Skeletal muscle satellite cell (primary cell): ENCODE measurements at regions not wholly inside any gene's neighbourhood (a gene's known extent, or its start where the extent isn't known, plus 50 kb on each side); places are given as distances from the start of the nearest gene placed in this dataset.

Experiments used
- H3K27me3 ChIP-seq: 2 replicates; pipeline ENCODE4 v1.7.0; 2013; ENCODE audit warnings: low read length; ENCODE audit not compliant: control insufficient read depth, insufficient read depth
- H3K36me3 ChIP-seq: 2 replicates; pipeline ENCODE4 v1.7.0; 2013; ENCODE audit warnings: mild to moderate bottlenecking, control low read depth, low read length; ENCODE audit not compliant: insufficient read depth
- H3K4me1 ChIP-seq: 2 replicates; pipeline ENCODE4 v1.7.0; 2013; ENCODE audit warnings: low read length; ENCODE audit not compliant: control insufficient read depth, insufficient read depth
- H3K4me2 ChIP-seq: 2 replicates; pipeline ENCODE4 v1.7.0; 2013; ENCODE audit warnings: mild to moderate bottlenecking, low read length
- H3K4me3 ChIP-seq: 2 replicates; pipeline ENCODE4 v1.7.0; 2013; ENCODE audit warnings: low read length
- H3K9ac ChIP-seq: 2 replicates; pipeline ENCODE4 v1.7.0; 2013; ENCODE audit warnings: mild to moderate bottlenecking, low read depth, low read length, moderate library complexity
- H3K9me3 ChIP-seq: replicated peaks from 2 replicates; pipeline ENCODE4 v1.7.0; 2013; ENCODE audit warnings: mild to moderate bottlenecking, control low read depth, low read length

- no peak overlapping the region for H3K4me3 ChIP-seq
- H3K9me3 ChIP-seq = peaks cover 33% of the 10 kb centered on the region
- H3K36me3 ChIP-seq = no peaks in the 10 kb centered on the region
- H3K4me2 ChIP-seq = no peak overlapping the region
- no peaks in the 10 kb centered on the region for H3K27me3 ChIP-seq
- H3K9ac ChIP-seq = no peak overlapping the region
- no peaks in the 10 kb centered on the region for H3K4me1 ChIP-seq
These were observed 938.4 kb downstream of the BRD1 start for GRCh38 chr22:48889209-48889830.

GRCh38 chr22:48888466-48889208, 939.0 kb downstream of the BRD1 start:
- no peak overlapping the region for H3K4me3 ChIP-seq

GRCh38 chr22:48887394-48888332, 940.0 kb downstream of the BRD1 start:
- Histone ChIP-seq H3K9me3 (peaks cover 34% of the 10 kb centered on the region), H3K36me3 (no peaks in the 10 kb centered on the region), H3K9ac (no peak overlapping the region)

More at GRCh38 chr22:48888466-48889208, 939.0 kb downstream of the BRD1 start:
- H3K4me2 ChIP-seq = no peak overlapping the region
- peaks cover 35% of the 10 kb centered on the region for H3K9me3 ChIP-seq
- no peaks in the 10 kb centered on the region for H3K4me1 ChIP-seq
- no peaks in the 10 kb centered on the region for H3K36me3 ChIP-seq
- H3K9ac ChIP-seq = no peak overlapping the region
- H3K27me3 ChIP-seq = no peaks in the 10 kb centered on the region

GRCh38 chr22:48886604-48887393, 940.9 kb downstream of the BRD1 start:
- Histone ChIP-seq H3K9ac (no peak overlapping the region), H3K9me3 (peaks cover 30% of the 10 kb centered on the region), H3K4me3 (no peak overlapping the region), H3K4me2 (no peak overlapping the region), H3K27me3 (no peaks in the 10 kb centered on the region), H3K36me3 (no peaks in the 10 kb centered on the region), H3K4me1 (no peaks in the 10 kb centered on the region)

More at GRCh38 chr22:48887394-48888332, 940.0 kb downstream of the BRD1 start:
- H3K4me3 ChIP-seq = no peak overlapping the region
- no peaks in the 10 kb centered on the region for H3K27me3 ChIP-seq
- no peaks in the 10 kb centered on the region for H3K4me1 ChIP-seq
- no peak overlapping the region for H3K4me2 ChIP-seq

- H3K4me2 ChIP-seq = no peak overlapping the region
- no peak overlapping the region for H3K9ac ChIP-seq
- no peaks in the 10 kb centered on the region for H3K4me1 ChIP-seq
- peaks cover 28% of the 10 kb centered on the region for H3K9me3 ChIP-seq
- H3K27me3 ChIP-seq = no peaks in the 10 kb centered on the region
- no peak overlapping the region for H3K4me3 ChIP-seq
- no peaks in the 10 kb centered on the region for H3K36me3 ChIP-seq
These were observed 941.8 kb downstream of the BRD1 start for GRCh38 chr22:48885919-48886305.

- H3K4me3 ChIP-seq = no peak overlapping the region
- peaks cover 28% of the 10 kb centered on the region for H3K9me3 ChIP-seq
- H3K27me3 ChIP-seq = no peaks in the 10 kb centered on the region
- no peaks in the 10 kb centered on the region for H3K36me3 ChIP-seq
- H3K4me2 ChIP-seq = no peak overlapping the region
- no peak overlapping the region for H3K9ac ChIP-seq
- no peaks in the 10 kb centered on the region for H3K4me1 ChIP-seq
These were observed 942.3 kb downstream of the BRD1 start for GRCh38 chr22:48885271-48885918.

GRCh38 chr22:48884786-48885185, 942.9 kb downstream of the BRD1 start:
- Histone ChIP-seq H3K36me3 (no peaks in the 10 kb centered on the region), H3K4me2 (no peak overlapping the region), H3K9me3 (peaks cover 26% of the 10 kb centered on the region), H3K27me3 (no peaks in the 10 kb centered on the region), H3K9ac (no peak overlapping the region), H3K4me3 (no peak overlapping the region), H3K4me1 (no peaks in the 10 kb centered on the region)

- H3K4me2 ChIP-seq = no peak overlapping the region
- H3K9me3 ChIP-seq = peaks cover 21% of the 10 kb centered on the region
- H3K27me3 ChIP-seq = no peaks in the 10 kb centered on the region
- H3K9ac ChIP-seq = no peak overlapping the region
- no peaks in the 10 kb centered on the region for H3K36me3 ChIP-seq
- H3K4me1 ChIP-seq = no peaks in the 10 kb centered on the region
- no peak overlapping the region for H3K4me3 ChIP-seq
These were observed 943.3 kb downstream of the BRD1 start for GRCh38 chr22:48884324-48884723.

- Histone ChIP-seq H3K27me3 (no peaks in the 10 kb centered on the region), H3K4me3 (no peak overlapping the region), H3K4me1 (no peaks in the 10 kb centered on the region), H3K9me3 (peaks cover 12% of the 10 kb centered on the region), H3K9ac (no peak overlapping the region), H3K4me2 (no peak overlapping the region), H3K36me3 (no peaks in the 10 kb centered on the region)
These were observed 944.3 kb downstream of the BRD1 start for GRCh38 chr22:48883211-48883960.

GRCh38 chr22:48882636-48883200, 945.0 kb downstream of the BRD1 start:
- no peak overlapping the region for H3K4me3 ChIP-seq
- no peak overlapping the region for H3K9ac ChIP-seq
- peaks cover 11% of the 10 kb centered on the region for H3K9me3 ChIP-seq
- no peaks in the 10 kb centered on the region for H3K4me1 ChIP-seq
- H3K27me3 ChIP-seq = no peaks in the 10 kb centered on the region
- no peaks in the 10 kb centered on the region for H3K36me3 ChIP-seq
- no peak overlapping the region for H3K4me2 ChIP-seq
